ENCODE measurements at regions not wholly inside any gene's neighbourhood (a gene's known extent, or its start where the extent isn't known, plus 50 kb on each side); places are given as distances from the start of the nearest gene placed in this dataset.

- in situ Hi-C loops (cut with MboI; ENCODE audit: low sequenced_read_pairs, unreplicated experiment) = no loop called here
- TF ChIP-seq CTCF (IDR thresholded peaks at IDR 0.05; ENCODE audit: borderline replicate concordance, control extremely low read depth, extremely low read depth, insufficient read depth, missing control alignments) = no peak
- no peak for DNase-seq (ENCODE audit: low spot score)
Measured at GRCh38 chr10:8449909-8450308, 395.4 kb downstream of the GATA3 start.

- TF ChIP-seq CTCF (IDR thresholded peaks at IDR 0.05; ENCODE audit: borderline replicate concordance, control extremely low read depth, extremely low read depth, insufficient read depth, missing control alignments) = no peak
- no peak for DNase-seq (ENCODE audit: low spot score)
- in situ Hi-C loops (cut with MboI; ENCODE audit: low sequenced_read_pairs, unreplicated experiment) = no loop called here
Measured at GRCh38 chr10:8453587-8453986, 399.1 kb downstream of the GATA3 start.

- TF ChIP-seq CTCF (IDR thresholded peaks at IDR 0.05; ENCODE audit: borderline replicate concordance, control extremely low read depth, extremely low read depth, insufficient read depth, missing control alignments) = no peak
- in situ Hi-C loops (cut with MboI; ENCODE audit: low sequenced_read_pairs, unreplicated experiment) = no loop called here
- DNase-seq (ENCODE audit: low spot score) = no peak
Measured at GRCh38 chr10:8454357-8454756, 399.9 kb downstream of the GATA3 start.

GRCh38 chr10:8455181-8455580, 400.7 kb downstream of the GATA3 start:
- DNase-seq (ENCODE audit: low spot score) = no peak
- no peak for TF ChIP-seq CTCF (IDR thresholded peaks at IDR 0.05; ENCODE audit: borderline replicate concordance, control extremely low read depth, extremely low read depth, insufficient read depth, missing control alignments)
- in situ Hi-C loops (cut with MboI; ENCODE audit: low sequenced_read_pairs, unreplicated experiment) = no loop called here

- no peak for TF ChIP-seq CTCF (IDR thresholded peaks at IDR 0.05; ENCODE audit: borderline replicate concordance, control extremely low read depth, extremely low read depth, insufficient read depth, missing control alignments)
- no peak for DNase-seq (ENCODE audit: low spot score)
- in situ Hi-C loops (cut with MboI; ENCODE audit: low sequenced_read_pairs, unreplicated experiment) = no loop called here
Measured at GRCh38 chr10:8456386-8456785, 401.9 kb downstream of the GATA3 start.

- no peak for DNase-seq (ENCODE audit: low spot score)
- in situ Hi-C loops (cut with MboI; ENCODE audit: low sequenced_read_pairs, unreplicated experiment) = no loop called here
- TF ChIP-seq CTCF (IDR thresholded peaks at IDR 0.05; ENCODE audit: borderline replicate concordance, control extremely low read depth, extremely low read depth, insufficient read depth, missing control alignments) = no peak
Measured at GRCh38 chr10:8460626-8461025, 406.1 kb downstream of the GATA3 start.

- no peak for DNase-seq (ENCODE audit: low spot score)
- in situ Hi-C loops (cut with MboI; ENCODE audit: low sequenced_read_pairs, unreplicated experiment) = no loop called here
Measured at GRCh38 chr10:8462565-8462964, 408.1 kb downstream of the GATA3 start.

More at GRCh38 chr10:8462565-8462964, 408.1 kb downstream of the GATA3 start:
- no peak for TF ChIP-seq CTCF (IDR thresholded peaks at IDR 0.05; ENCODE audit: borderline replicate concordance, control extremely low read depth, extremely low read depth, insufficient read depth, missing control alignments)
